ENCODE measurements at regions not wholly inside any gene's neighbourhood (a gene's known extent, or its start where the extent isn't known, plus 50 kb on each side); places are given as distances from the start of the nearest gene placed in this dataset.
"Not testable (repeated sequence)": the region's sequence is repeated elsewhere in the genome, so short reads cannot be mapped to it uniquely, and the experiment has no call there.

DNA sequence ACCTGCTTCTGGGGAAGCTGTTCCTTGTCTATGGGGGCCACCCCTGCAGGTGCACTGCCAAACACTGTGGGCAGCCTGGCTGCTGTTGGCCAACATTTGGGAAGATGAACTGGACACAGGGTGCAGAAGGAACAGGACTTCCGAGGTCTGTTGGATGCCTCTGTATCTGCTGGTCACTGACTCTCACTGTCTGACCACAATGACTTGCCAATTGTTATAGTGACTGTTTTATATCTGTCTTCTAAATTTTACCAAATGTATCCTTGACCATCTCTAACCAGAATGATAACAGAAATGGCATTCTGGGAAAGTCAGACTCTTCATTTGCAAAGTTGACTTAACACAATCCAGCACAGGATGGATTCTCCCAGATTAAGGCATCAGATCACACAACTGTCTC lies 214.0 kb upstream of the PRSS58 start:
- H3K9me3 Mint-ChIP-seq, result no peaks in the 10 kb centered on the region
- no peak for DNase-seq (ENCODE audit: low spot score in 2 of 2, unreplicated experiment in 2 of 2)
- no peak overlapping the region for H3K27ac Mint-ChIP-seq
- H3K36me3 Mint-ChIP-seq, result no peaks in the 10 kb centered on the region
- no peak overlapping the region for H3K4me3 Mint-ChIP-seq
- H3K4me1 Mint-ChIP-seq, result no peaks in the 10 kb centered on the region
- peaks cover 3% of the 10 kb centered on the region for H3K27me3 Mint-ChIP-seq (ENCODE audit: low read depth)
- TF ChIP-seq, protein P1, sequence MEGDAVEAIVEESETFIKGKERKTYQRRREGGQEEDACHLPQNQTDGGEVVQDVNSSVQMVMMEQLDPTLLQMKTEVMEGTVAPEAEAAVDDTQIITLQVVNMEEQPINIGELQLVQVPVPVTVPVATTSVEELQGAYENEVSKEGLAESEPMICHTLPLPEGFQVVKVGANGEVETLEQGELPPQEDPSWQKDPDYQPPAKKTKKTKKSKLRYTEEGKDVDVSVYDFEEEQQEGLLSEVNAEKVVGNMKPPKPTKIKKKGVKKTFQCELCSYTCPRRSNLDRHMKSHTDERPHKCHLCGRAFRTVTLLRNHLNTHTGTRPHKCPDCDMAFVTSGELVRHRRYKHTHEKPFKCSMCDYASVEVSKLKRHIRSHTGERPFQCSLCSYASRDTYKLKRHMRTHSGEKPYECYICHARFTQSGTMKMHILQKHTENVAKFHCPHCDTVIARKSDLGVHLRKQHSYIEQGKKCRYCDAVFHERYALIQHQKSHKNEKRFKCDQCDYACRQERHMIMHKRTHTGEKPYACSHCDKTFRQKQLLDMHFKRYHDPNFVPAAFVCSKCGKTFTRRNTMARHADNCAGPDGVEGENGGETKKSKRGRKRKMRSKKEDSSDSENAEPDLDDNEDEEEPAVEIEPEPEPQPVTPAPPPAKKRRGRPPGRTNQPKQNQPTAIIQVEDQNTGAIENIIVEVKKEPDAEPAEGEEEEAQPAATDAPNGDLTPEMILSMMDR (IDR thresholded peaks at IDR 0.05; ENCODE audit: unreplicated experiment), result no peak

DNA sequence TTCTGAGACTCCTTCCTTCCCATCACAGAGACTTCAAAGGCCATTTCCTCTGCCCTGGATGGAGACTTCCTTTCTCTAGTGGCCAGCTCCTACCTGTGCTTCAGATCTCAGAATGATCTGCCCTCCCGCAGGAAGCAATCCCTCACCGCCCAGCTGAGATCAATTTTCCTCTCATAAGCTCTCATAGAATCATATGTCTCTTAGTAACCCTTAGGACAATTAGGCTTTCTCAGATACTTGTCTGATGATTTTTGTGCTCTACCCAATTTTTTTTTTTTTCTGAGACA lies 212.6 kb upstream of the PRSS58 start:
- H3K27me3 Mint-ChIP-seq (ENCODE audit: low read depth), result peaks cover 6% of the 10 kb centered on the region
- no peaks in the 10 kb centered on the region for H3K36me3 Mint-ChIP-seq
- DNase-seq (ENCODE audit: low spot score in 2 of 2, unreplicated experiment in 2 of 2), result no peak
- no peak overlapping the region for H3K4me3 Mint-ChIP-seq
- TF ChIP-seq, protein P1 (IDR thresholded peaks at IDR 0.05; ENCODE audit: unreplicated experiment), result no peak
- no peaks in the 10 kb centered on the region for H3K9me3 Mint-ChIP-seq
- no peak overlapping the region for H3K27ac Mint-ChIP-seq
- H3K4me1 Mint-ChIP-seq, result no peaks in the 10 kb centered on the region

DNA sequence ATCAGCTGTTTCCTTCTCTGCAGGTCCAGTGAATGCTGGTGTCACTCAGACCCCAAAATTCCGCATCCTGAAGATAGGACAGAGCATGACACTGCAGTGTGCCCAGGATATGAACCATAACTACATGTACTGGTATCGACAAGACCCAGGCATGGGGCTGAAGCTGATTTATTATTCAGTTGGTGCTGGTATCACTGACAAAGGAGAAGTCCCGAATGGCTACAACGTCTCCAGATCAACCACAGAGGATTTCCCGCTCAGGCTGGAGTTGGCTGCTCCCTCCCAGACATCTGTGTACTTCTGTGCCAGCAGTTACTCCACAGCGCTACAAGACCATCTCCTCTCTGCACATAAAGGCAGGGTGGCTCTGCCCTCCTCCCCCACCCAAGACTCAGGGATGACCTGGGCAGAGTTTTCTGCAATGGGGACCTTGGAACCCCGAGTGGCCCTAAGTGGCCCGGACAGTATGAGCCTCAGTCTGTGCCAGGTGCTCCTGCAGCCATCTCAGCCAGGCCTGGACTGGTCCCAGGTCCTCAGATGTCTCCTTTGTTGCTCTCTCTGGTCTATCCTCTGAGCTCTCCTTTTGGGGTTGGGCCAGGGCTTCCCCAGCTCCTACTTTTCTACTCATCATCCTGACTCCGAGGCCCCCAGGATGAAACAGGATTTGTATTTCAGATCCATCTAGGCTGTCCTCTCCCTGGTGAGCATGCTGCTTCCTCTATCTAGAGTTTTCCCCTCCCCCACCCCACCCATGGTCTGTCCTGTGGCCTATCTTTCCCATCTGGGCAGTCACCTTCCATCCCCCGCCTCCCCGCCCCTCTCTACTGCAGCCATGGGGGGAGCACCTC lies 212.1 kb upstream of the PRSS58 start:
- Mint-ChIP-seq H3K27ac (no peak overlapping the region), H3K4me3 (no peak overlapping the region), H3K9me3 (no peaks in the 10 kb centered on the region), H3K27me3 (ENCODE audit: low read depth) (peaks cover 8% of the 10 kb centered on the region), H3K4me1 (no peaks in the 10 kb centered on the region), H3K36me3 (no peaks in the 10 kb centered on the region)
- DNase-seq (ENCODE audit: low spot score in 2 of 2, unreplicated experiment in 2 of 2), result no peak
- TF ChIP-seq, protein P1 (IDR thresholded peaks at IDR 0.05; ENCODE audit: unreplicated experiment), result no peak

DNA sequence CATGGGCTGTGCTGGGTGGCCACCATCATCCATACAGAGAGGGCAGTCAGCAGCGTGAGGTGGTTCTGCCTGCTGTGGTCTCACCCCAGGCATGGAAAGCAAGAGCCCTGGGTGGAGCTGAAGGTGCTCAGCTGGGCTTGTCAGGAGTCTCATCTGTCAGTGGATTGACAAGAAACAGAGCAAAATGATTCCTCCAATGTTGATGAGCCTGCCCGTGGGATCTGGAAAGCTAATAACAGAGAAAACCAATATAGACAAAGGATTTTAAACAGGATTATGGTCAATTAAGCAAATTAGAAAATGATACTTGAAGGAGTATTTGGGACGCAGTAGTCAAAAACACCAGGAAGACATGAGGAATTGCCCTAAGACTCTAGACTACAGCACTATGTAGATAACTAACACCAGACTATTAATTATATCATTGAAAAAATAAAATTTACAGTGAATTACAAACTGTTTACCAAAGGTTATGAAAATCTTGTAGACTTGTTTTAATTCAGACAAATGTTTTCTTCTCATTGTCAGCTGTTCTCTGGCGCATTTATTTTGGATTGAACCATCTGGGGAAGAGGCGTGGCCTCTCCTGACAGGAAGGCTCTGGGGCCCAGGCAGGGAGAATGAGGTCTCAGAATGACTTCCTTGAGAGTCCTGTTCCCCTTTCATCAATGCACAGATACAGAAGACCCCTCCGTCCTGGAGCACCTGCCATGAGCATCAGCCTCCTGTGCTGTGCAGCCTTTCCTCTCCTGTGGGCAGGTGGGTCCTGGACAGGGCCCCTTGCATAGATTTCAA lies 211.2 kb upstream of the PRSS58 start:
- no peak for DNase-seq (ENCODE audit: low spot score in 2 of 2, unreplicated experiment in 2 of 2)
- no peak overlapping the region for H3K4me3 Mint-ChIP-seq
- no peaks in the 10 kb centered on the region for H3K36me3 Mint-ChIP-seq
- H3K27ac Mint-ChIP-seq, result no peak overlapping the region
- no peaks in the 10 kb centered on the region for H3K4me1 Mint-ChIP-seq
- TF ChIP-seq, protein P1 (IDR thresholded peaks at IDR 0.05; ENCODE audit: unreplicated experiment), result no peak
- peaks cover 8% of the 10 kb centered on the region for H3K27me3 Mint-ChIP-seq (ENCODE audit: low read depth)
- no peaks in the 10 kb centered on the region for H3K9me3 Mint-ChIP-seq

DNA sequence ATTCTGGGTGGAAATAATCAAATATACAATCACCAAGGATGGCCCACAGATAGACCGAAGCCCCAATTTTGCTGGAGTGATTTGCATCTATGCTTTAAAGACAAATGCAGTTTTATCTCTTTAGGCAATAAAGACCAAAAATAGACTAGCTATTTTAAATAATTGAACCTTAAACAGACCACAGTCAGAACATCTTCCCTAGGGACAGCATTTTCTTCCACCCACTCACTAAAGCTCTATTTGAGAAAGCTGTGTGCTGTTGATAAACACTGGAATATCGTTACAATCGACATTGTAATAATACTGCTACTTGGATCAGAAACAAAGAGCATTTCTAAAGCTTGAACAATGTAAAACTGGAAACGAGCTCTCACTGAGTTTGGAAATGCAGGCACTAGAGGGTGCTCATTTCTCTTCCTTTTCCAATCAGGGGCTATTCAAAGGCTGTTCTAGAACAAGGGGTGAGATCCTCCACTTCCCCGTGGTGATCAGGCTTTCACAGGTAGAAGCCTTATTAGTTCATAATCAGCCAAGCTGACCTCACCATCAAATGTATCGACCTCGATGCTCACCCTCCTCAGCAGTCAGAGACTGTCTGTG lies 209.3 kb upstream of the PRSS58 start:
- DNase-seq (ENCODE audit: low spot score in 2 of 2, unreplicated experiment in 2 of 2); H3K4me1 Mint-ChIP-seq; H3K27me3 Mint-ChIP-seq (ENCODE audit: low read depth); H3K27ac Mint-ChIP-seq; H3K9me3 Mint-ChIP-seq; H3K36me3 Mint-ChIP-seq; H3K4me3 Mint-ChIP-seq: not testable (repeated sequence)

DNA sequence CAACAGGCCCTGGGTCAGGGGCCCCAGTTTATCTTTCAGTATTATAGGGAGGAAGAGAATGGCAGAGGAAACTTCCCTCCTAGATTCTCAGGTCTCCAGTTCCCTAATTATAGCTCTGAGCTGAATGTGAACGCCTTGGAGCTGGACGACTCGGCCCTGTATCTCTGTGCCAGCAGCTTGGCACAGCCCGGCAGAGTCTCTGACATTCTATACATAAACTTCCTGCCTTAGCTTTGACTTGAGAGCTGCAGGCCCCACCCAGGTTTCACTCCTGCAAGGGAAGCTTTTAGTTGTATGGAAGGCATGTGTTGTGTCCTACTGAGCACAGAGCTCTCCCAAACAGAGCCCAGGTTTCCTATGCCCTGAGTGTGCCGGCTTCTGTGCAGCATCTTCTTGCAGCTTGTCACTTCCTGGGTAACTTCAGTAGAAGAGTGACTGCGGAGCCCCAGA lies 205.6 kb upstream of the PRSS58 start:
- TF ChIP-seq, protein P1 (IDR thresholded peaks at IDR 0.05; ENCODE audit: unreplicated experiment), result no peak
- no peaks in the 10 kb centered on the region for H3K9me3 Mint-ChIP-seq
- H3K27me3 Mint-ChIP-seq (ENCODE audit: low read depth), result peaks cover 29% of the 10 kb centered on the region
- no peak overlapping the region for H3K4me3 Mint-ChIP-seq
- no peak for DNase-seq (ENCODE audit: low spot score in 2 of 2, unreplicated experiment in 2 of 2)
- no peak overlapping the region for H3K27ac Mint-ChIP-seq
- peaks cover 9% of the 10 kb centered on the region for H3K4me1 Mint-ChIP-seq
- H3K36me3 Mint-ChIP-seq, result no peaks in the 10 kb centered on the region

Measured in mesothelial cell of epicardium (in vitro differentiated cells).